SK-N-SH (cell line): ENCODE measurements at regions not wholly inside any gene's neighbourhood (a gene's known extent, or its start where the extent isn't known, plus 50 kb on each side); places are given as distances from the start of the nearest gene placed in this dataset.

ENCODE experiments used
- CTCF ChIA-PET: fragments of 300-600, 350-600 bp; formaldehyde crosslinking; extraction: SDS; loops from one replicate; lab custom pipeline; 2021; lab: Yijun Ruan, JAX
- POLR2A ChIA-PET: fragments of 350-600 bp; sonication (Branson Sonifier 250); formaldehyde crosslinking; extraction: SDS; loops from one replicate; lab custom pipeline; 2020; ENCODE audit warnings: antibody characterized with exemption, inconsistent platforms; lab: Yijun Ruan, JAX
- DNase-seq: peaks from one replicate; pipeline ENCODE4 v3.0.0; 2012
- H2AFZ ChIP-seq: fragments of 200-600 bp; sonication (generic); 2 replicates; pipeline ENCODE4 v1.8.1; 2016; ENCODE audit warnings: antibody characterized with exemption, mild to moderate bottlenecking, low read depth
- H3F3A ChIP-seq: fragments of 200-600 bp; sonication (generic); replicated peaks from 2 replicates; pipeline ENCODE3; 2016; ENCODE audit warnings: antibody characterized with exemption, mild to moderate bottlenecking; ENCODE audit not compliant: insufficient read depth
- H3K27ac ChIP-seq, 2 experiments: fragments of 200-500 bp in 1 of 2; fragments of 200-600 bp in 1 of 2; sonication (Bioruptor generic) in 1 of 2; sonication (generic), shearing (Covaris generic) in 1 of 2; 2 replicates each; pipeline versions ENCODE4 v1.5.1 to v1.6.1; 2014 to 2016; ENCODE audit warnings: low read depth in 2 of 2, inconsistent platforms in 1 of 2, low read length in 1 of 2, mild to moderate bottlenecking in 1 of 2, mixed read lengths in 1 of 2
- H3K27me3 ChIP-seq: fragments of 200-600 bp; sonication (generic), shearing (Covaris generic); 2 replicates; pipeline ENCODE4 v1.6.1; 2016; ENCODE audit warnings: mixed run types; ENCODE audit not compliant: insufficient read depth
- H3K36me3 ChIP-seq, 2 experiments: fragments of 200-500 bp in 1 of 2; fragments of 200-600 bp in 1 of 2; sonication (Bioruptor generic) in 1 of 2; sonication (generic) in 1 of 2; replicated peaks in 1 of 2; 2 replicates each; pipeline versions ENCODE3 to v1.5.1; 2014 to 2016; ENCODE audit warnings: low read length in 1 of 2, mild to moderate bottlenecking in 1 of 2; ENCODE audit not compliant: insufficient read depth in 2 of 2, control insufficient read depth in 1 of 2
- H3K4me1 ChIP-seq, 2 experiments: fragments of 200-500 bp in 1 of 2; fragments of 200-600 bp in 1 of 2; sonication (Bioruptor generic) in 1 of 2; sonication (generic), shearing (Covaris generic) in 1 of 2; 2 replicates each; pipeline versions ENCODE4 v1.5.1 to v1.6.1; 2014 to 2016; ENCODE audit warnings: low read depth in 1 of 2, low read length in 1 of 2, mixed run types in 1 of 2; ENCODE audit not compliant: insufficient read depth in 2 of 2, control insufficient read depth in 1 of 2
- H3K4me2 ChIP-seq: fragments of 200-600 bp; sonication (generic), shearing (Covaris generic); 2 replicates; pipeline ENCODE4 v1.6.1; 2017; ENCODE audit warnings: mixed run types
- H3K4me3 ChIP-seq, 2 experiments: fragments of 200-500 bp in 1 of 2; fragments of 200-600 bp in 1 of 2; sonication (Bioruptor generic) in 1 of 2; sonication (generic), shearing (Covaris generic) in 1 of 2; 2 replicates each; pipeline versions ENCODE4 v1.5.1 to v1.8.1; 2014 to 2016; ENCODE audit warnings: low read depth in 2 of 2, inconsistent platforms in 1 of 2, low read length in 1 of 2, mild to moderate bottlenecking in 1 of 2, mixed read lengths in 1 of 2, moderate library complexity in 1 of 2
- H3K79me2 ChIP-seq: fragments of 200-600 bp; sonication (generic); 2 replicates; pipeline ENCODE4 v1.8.1; 2017; ENCODE audit warnings: mild to moderate bottlenecking; ENCODE audit not compliant: insufficient read depth
- H3K9ac ChIP-seq: fragments of 200-600 bp; sonication (generic); 2 replicates; pipeline ENCODE4 v1.6.1; 2017; ENCODE audit warnings: mixed run types
- H3K9me2 ChIP-seq: fragments of 200-600 bp; sonication (generic); 2 replicates; pipeline ENCODE4 v1.6.1; 2017; ENCODE audit warnings: mixed run types
- H3K9me3 ChIP-seq: fragments of 200-600 bp; sonication (generic); 2 replicates; pipeline ENCODE4 v1.6.1; 2017; ENCODE audit warnings: mixed run types, mild to moderate bottlenecking, moderate library complexity
- H4K20me1 ChIP-seq: fragments of 200-600 bp; sonication (generic); 2 replicates; pipeline ENCODE4 v1.6.1; 2017; ENCODE audit warnings: mild to moderate bottlenecking, mixed run types; ENCODE audit not compliant: insufficient read depth
- CHD2 ChIP-seq: fragments of 150-350 bp; IDR thresholded peaks from 2 replicates; pipeline ENCODE4 v1.6.1; 2018; ENCODE audit warnings: low read length; ENCODE audit not compliant: partially characterized antibody
- ELF1 ChIP-seq: IDR thresholded peaks from 2 replicates; pipeline ENCODE4 v1.4.0; 2012
- EP300 ChIP-seq, 2 experiments: IDR thresholded peaks; 2 replicates each; pipeline versions ENCODE4 v1.4.0 to v1.6.1; 2012; ENCODE audit warnings: borderline replicate concordance in 1 of 2, low read depth in 1 of 2, low read length in 1 of 2
- FOXJ3 ChIP-seq: sonication (generic); formaldehyde crosslinking; IDR thresholded peaks from 2 replicates; pipeline ENCODE4 v1.5.1; 2020; ENCODE audit warnings: mild to moderate bottlenecking, missing genetic modification reagents
- FOXM1 ChIP-seq: IDR thresholded peaks from 2 replicates; pipeline ENCODE4 v1.4.0; 2012; ENCODE audit warnings: low read depth, mild to moderate bottlenecking
- GATA2 ChIP-seq: sonication (generic); formaldehyde crosslinking; IDR thresholded peaks from 2 replicates; pipeline ENCODE4 v1.5.0; 2020; ENCODE audit warnings: mild to moderate bottlenecking, missing genetic modification reagents
- JUND ChIP-seq: IDR thresholded peaks from 2 replicates; pipeline ENCODE4 v1.4.0; 2012
- NFIC ChIP-seq: IDR thresholded peaks from 2 replicates; pipeline ENCODE4 v1.4.0; 2012; ENCODE audit warnings: borderline replicate concordance
- NRF1 ChIP-seq: IDR thresholded peaks from 2 replicates; pipeline ENCODE4 v1.6.1; 2012; ENCODE audit warnings: low read depth, mild to moderate bottlenecking, low read length
- RAD21 ChIP-seq: IDR thresholded peaks from 2 replicates; pipeline ENCODE4 v1.6.1; 2012; ENCODE audit warnings: mild to moderate bottlenecking, low read length
- RCOR1 ChIP-seq: fragments of 150-350 bp; IDR thresholded peaks from 2 replicates; pipeline ENCODE4 v1.6.1; 2017; ENCODE audit warnings: antibody characterized with exemption, low read length
- RXRA ChIP-seq: IDR thresholded peaks from 2 replicates; pipeline ENCODE4 v1.4.0; 2012; ENCODE audit warnings: low read depth, mild to moderate bottlenecking, borderline replicate concordance
- ZBTB33 ChIP-seq: IDR thresholded peaks from 2 replicates; pipeline ENCODE4 v1.4.0; 2012; ENCODE audit warnings: low read depth, borderline replicate concordance
- WGBS: methylation state at CpG from one replicate; pipeline ENCODE4 v1.1.6; 2017; ENCODE audit warnings: low lambda C conversion rate; 5-methylcytosine and 5-hydroxymethylcytosine counted together
- TF ChIP-seq, protein P1 (sequence below): IDR thresholded peaks from 2 replicates; pipeline ENCODE4 v1.6.1; 2012; ENCODE audit warnings: mild to moderate bottlenecking, low read depth, low read length, moderate library complexity
- TF ChIP-seq, protein P2 (sequence below): fragments of 200-600 bp; sonication (generic); IDR thresholded peaks from 2 replicates; pipeline ENCODE4 v1.6.1; 2017; ENCODE audit warnings: antibody characterized with exemption, mild to moderate bottlenecking, moderate library complexity
- TF ChIP-seq, protein P3 (sequence below): IDR thresholded peaks from 2 replicates; pipeline ENCODE4 v1.4.0; 2012; ENCODE audit warnings: low read depth, borderline replicate concordance
- TF ChIP-seq, protein P4 (sequence below): fragments of 150-350 bp; IDR thresholded peaks from 2 replicates; pipeline ENCODE4 v1.6.1; 2016; ENCODE audit warnings: mild to moderate bottlenecking, low read depth, low read length

DNA sequence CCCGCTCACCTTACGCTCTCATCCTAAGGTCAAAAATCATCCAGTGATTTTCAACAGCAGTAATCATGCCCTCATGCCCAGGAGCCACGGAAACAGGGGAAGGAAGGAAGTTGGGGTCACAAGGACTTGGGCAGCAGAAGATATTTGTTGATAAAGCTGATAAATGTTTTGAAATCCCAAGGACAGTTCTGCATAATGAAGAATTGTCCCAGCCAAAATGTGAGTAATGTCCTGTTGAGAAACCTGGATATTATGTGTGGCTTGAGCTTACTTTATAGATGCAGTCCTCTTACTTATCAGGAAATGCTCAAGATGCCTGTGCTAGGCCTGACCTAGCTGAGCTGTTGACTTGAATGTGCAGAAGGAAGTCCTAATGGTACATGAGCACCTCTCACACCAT, 263.0 kb upstream of the ZFP42 start (continued):
- TF ChIP-seq, protein P1, sequence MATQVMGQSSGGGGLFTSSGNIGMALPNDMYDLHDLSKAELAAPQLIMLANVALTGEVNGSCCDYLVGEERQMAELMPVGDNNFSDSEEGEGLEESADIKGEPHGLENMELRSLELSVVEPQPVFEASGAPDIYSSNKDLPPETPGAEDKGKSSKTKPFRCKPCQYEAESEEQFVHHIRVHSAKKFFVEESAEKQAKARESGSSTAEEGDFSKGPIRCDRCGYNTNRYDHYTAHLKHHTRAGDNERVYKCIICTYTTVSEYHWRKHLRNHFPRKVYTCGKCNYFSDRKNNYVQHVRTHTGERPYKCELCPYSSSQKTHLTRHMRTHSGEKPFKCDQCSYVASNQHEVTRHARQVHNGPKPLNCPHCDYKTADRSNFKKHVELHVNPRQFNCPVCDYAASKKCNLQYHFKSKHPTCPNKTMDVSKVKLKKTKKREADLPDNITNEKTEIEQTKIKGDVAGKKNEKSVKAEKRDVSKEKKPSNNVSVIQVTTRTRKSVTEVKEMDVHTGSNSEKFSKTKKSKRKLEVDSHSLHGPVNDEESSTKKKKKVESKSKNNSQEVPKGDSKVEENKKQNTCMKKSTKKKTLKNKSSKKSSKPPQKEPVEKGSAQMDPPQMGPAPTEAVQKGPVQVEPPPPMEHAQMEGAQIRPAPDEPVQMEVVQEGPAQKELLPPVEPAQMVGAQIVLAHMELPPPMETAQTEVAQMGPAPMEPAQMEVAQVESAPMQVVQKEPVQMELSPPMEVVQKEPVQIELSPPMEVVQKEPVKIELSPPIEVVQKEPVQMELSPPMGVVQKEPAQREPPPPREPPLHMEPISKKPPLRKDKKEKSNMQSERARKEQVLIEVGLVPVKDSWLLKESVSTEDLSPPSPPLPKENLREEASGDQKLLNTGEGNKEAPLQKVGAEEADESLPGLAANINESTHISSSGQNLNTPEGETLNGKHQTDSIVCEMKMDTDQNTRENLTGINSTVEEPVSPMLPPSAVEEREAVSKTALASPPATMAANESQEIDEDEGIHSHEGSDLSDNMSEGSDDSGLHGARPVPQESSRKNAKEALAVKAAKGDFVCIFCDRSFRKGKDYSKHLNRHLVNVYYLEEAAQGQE, result no peak
- TF ChIP-seq RCOR1, result no peak
- TF ChIP-seq, all 33 proteins: peak for 0

DNA sequence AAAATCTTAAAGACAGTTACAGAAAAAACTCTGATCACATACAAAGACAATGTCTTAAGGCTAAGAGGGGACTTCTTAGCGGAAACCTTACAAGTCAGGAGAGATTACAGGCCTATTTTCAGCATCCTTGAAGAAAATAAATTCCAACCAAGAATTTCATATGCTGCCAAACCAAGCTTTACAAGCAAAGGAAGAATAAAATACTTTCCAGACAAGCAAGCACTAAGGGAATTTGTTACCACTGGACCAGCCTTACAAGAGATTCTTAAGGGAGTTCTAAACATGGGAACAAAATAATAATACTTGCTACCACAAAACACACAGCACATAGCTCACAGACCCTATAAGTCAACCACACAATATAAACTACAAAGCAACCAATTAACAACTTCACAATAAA, 255.8 kb upstream of the ZFP42 start:
- WGBS, result 16% methylated on average over 1 of the region's 1 CpG
- TF ChIP-seq, protein P2, sequence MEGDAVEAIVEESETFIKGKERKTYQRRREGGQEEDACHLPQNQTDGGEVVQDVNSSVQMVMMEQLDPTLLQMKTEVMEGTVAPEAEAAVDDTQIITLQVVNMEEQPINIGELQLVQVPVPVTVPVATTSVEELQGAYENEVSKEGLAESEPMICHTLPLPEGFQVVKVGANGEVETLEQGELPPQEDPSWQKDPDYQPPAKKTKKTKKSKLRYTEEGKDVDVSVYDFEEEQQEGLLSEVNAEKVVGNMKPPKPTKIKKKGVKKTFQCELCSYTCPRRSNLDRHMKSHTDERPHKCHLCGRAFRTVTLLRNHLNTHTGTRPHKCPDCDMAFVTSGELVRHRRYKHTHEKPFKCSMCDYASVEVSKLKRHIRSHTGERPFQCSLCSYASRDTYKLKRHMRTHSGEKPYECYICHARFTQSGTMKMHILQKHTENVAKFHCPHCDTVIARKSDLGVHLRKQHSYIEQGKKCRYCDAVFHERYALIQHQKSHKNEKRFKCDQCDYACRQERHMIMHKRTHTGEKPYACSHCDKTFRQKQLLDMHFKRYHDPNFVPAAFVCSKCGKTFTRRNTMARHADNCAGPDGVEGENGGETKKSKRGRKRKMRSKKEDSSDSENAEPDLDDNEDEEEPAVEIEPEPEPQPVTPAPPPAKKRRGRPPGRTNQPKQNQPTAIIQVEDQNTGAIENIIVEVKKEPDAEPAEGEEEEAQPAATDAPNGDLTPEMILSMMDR, result no peak
- TF ChIP-seq, protein P3, sequence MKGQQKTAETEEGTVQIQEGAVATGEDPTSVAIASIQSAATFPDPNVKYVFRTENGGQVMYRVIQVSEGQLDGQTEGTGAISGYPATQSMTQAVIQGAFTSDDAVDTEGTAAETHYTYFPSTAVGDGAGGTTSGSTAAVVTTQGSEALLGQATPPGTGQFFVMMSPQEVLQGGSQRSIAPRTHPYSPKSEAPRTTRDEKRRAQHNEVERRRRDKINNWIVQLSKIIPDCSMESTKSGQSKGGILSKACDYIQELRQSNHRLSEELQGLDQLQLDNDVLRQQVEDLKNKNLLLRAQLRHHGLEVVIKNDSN, result no peak
- TF ChIP-seq FOXJ3 (CRISPR knock-in tag) (no peak), NRF1 (no peak), ZBTB33 (no peak), CHD2 (no peak), RAD21 (no peak), ELF1 (no peak), EP300 (IDR thresholded peaks at IDR 0.05; ENCODE audit: borderline replicate concordance in 1 of 2, low read depth in 1 of 2, low read length in 1 of 2) (no peak), JUND (no peak), NFIC (no peak), RXRA (no peak), GATA2 (CRISPR knock-in tag) (no peak), FOXM1 (no peak)
- TF ChIP-seq, protein P4, sequence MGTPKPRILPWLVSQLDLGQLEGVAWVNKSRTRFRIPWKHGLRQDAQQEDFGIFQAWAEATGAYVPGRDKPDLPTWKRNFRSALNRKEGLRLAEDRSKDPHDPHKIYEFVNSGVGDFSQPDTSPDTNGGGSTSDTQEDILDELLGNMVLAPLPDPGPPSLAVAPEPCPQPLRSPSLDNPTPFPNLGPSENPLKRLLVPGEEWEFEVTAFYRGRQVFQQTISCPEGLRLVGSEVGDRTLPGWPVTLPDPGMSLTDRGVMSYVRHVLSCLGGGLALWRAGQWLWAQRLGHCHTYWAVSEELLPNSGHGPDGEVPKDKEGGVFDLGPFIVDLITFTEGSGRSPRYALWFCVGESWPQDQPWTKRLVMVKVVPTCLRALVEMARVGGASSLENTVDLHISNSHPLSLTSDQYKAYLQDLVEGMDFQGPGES, result no peak
- TF ChIP-seq, protein P1, result no peak

More for the DNA sequence above, 255.8 kb upstream of the ZFP42 start:
- H3K36me3 ChIP-seq, result no peaks in the 10 kb centered on the region
- ChIA-PET POLR2A (no interaction called here), CTCF (no interaction called here)
- H3K27me3 ChIP-seq, result no peaks in the 10 kb centered on the region; the same call in 1 of the 2 replicates
- H3K4me3 ChIP-seq, result no peak overlapping the region
- no peak overlapping the region for H3K9ac ChIP-seq
- H4K20me1 ChIP-seq, result no peaks in the 10 kb centered on the region
- H3K9me2 ChIP-seq, result no peaks in the 10 kb centered on the region; the same call in 1 of the 2 replicates
- no peaks in the 10 kb centered on the region for H3K9me3 ChIP-seq
- no peaks in the 10 kb centered on the region for H3K4me1 ChIP-seq
- no peak overlapping the region for H3K4me2 ChIP-seq
- no peaks in the 10 kb centered on the region for H3F3A ChIP-seq
- H2AFZ ChIP-seq, result no peak overlapping the region
- DNase-seq, result no peak
- H3K79me2 ChIP-seq, result no peaks in the 10 kb centered on the region
- no peak overlapping the region for H3K27ac ChIP-seq
